Heart left ventricle (tissue), 16 donors: ENCODE measurements at regions not wholly inside any gene's neighbourhood (a gene's known extent, or its start where the extent isn't known, plus 50 kb on each side); places are given as distances from the start of the nearest gene placed in this dataset.
"Not testable (repeated sequence)": the region's sequence is repeated elsewhere in the genome, so short reads cannot be mapped to it uniquely, and the experiment has no call there.

Experiments
- ATAC-seq, 4 donors: fragments of 200-7000 bp; cut with Tn5 transposase; one replicate each; pipeline ENCODE4 v1.9.1; 2020 to 2022; ENCODE audit warnings: moderate library complexity in 4 of 4, mild to moderate bottlenecking in 3 of 4, moderate number of reproducible peaks in 1 of 4
- DNase-seq, 5 donors: peaks; one replicate each; pipeline ENCODE4 v3.0.0-alpha.2; 2020
- H3K27ac ChIP-seq, 12 donors: fragments of 200-600 bp; sonication (generic) in 4 of 12; one replicate each; pipeline versions ENCODE4 v1.5.0 to v1.8.0; 2016 to 2022; ENCODE audit warnings: mild to moderate bottlenecking in 2 of 12
- H3K27me3 ChIP-seq, 9 donors: fragments of 200-600 bp; sonication (generic) in 2 of 9; one replicate each; pipeline versions ENCODE4 v1.5.1 to v1.8.0; 2016 to 2022; ENCODE audit warnings: mild to moderate bottlenecking in 3 of 9
- H3K36me3 ChIP-seq, 9 donors: fragments of 200-600 bp; sonication (generic) in 2 of 9; one replicate each; pipeline versions ENCODE4 v1.5.0 to v1.8.0; 2018 to 2022; ENCODE audit warnings: mild to moderate bottlenecking in 2 of 9
- H3K4me1 ChIP-seq, 12 donors: fragments of 200-600 bp; sonication (generic) in 4 of 12; one replicate each; pipeline versions ENCODE4 v1.5.0 to v1.8.0; 2016 to 2022; ENCODE audit warnings: mild to moderate bottlenecking in 3 of 12
- H3K4me3 ChIP-seq, 12 donors: fragments of 200-600 bp; sonication (generic) in 4 of 12; one replicate each; pipeline versions ENCODE4 v1.5.0 to v1.8.0; 2017 to 2022; ENCODE audit warnings: mild to moderate bottlenecking in 9 of 12, moderate library complexity in 4 of 12
- H3K9me3 ChIP-seq, 12 donors: fragments of 200-600 bp; sonication (generic) in 4 of 12; one replicate each; pipeline versions ENCODE4 v1.5.0 to v1.8.0; 2016 to 2022; ENCODE audit warnings: mild to moderate bottlenecking in 1 of 12
- POLR2A ChIP-seq, 2 donors: fragments of 450-650 bp; IDR thresholded peaks; one replicate each; pipeline ENCODE4 v1.6.1; 2017; ENCODE audit warnings: antibody characterized with exemption in 2 of 2, mild to moderate bottlenecking in 2 of 2, moderate library complexity in 2 of 2
- WGBS, 4 donors: extraction: QIAGEN DNeasy Blood & Tissue Kit in 2 of 4; methylation state at CpG; one replicate each; pipeline versions ENCODE4 v1.1.5 to v1.1.7; 2013 to 2018; 5-methylcytosine and 5-hydroxymethylcytosine counted together
- intact Hi-C, 10 donors: fragments of 100-400 bp; cut with DNase I; formaldehyde crosslinking; loops; one replicate each; pipeline versions ENCODE4 v1.11.1 to v1.14.2; 2022
- TF ChIP-seq, protein P1 (sequence below), 12 donors: fragments of 200-600 bp; sonication (generic) in 4 of 12; IDR thresholded peaks; one replicate each; pipeline versions ENCODE4 v1.5.0 to v1.8.0; 2018 to 2022; ENCODE audit warnings: antibody characterized with exemption in 12 of 12, mild to moderate bottlenecking in 5 of 12
- donor health status: ischemic (EF 13 %, LVEDD 7.1; RV severe dilation, severe dysfunction).
- donor health status: healthy with polysubstance abuse.
- donor health status: DM: no; HTN: yes; CAD: no.
- donor health status: DM: no; HTN: no; CAD: no.
- donor health status: ischemic (EF 25% LVEDD 6.9; RV normal size, moderate dysfunction).
- donor health status: ischemic (EF 25% LVEDD 5.7; RV mildly dilated, moderate dysfunction).
- donor health status: healthy.
- donor health status: DM: yes; HTN: yes; CAD: no.
- donor health status: ischemic (EF 35%, LVEDD 5.7; RV mildly dilated, moderate dysfunction).
- donor health status: nonischemic (EF 11% LVEDD 7.7; RV severe dilation, severe dysfunction).
- donor health status: DM: yes; HTN: yes; CAD: no.
- donor health status: PGD.
- donor health status: ischemic (EF 29% LVEDD 5.4; RV normal size, mild dysfunction).
- donor health status: nonischemic (EF 23%, LVEDD 6.1; RV moderate dilation, normal function).

- Histone ChIP-seq H3K36me3 (no peaks in the 10 kb centered on the region), H3K27me3 (no peaks in the 10 kb centered on the region), H3K27ac (no peak overlapping the region), H3K4me1 (peaks cover 0 to 1% (median 0%) of the 10 kb centered on the region in 12 donors), H3K9me3 (no peaks in the 10 kb centered on the region), H3K4me3 (no peak overlapping the region)
- no peak for TF ChIP-seq POLR2A (IDR thresholded peaks at IDR 0.05)
- TF ChIP-seq, protein P1, sequence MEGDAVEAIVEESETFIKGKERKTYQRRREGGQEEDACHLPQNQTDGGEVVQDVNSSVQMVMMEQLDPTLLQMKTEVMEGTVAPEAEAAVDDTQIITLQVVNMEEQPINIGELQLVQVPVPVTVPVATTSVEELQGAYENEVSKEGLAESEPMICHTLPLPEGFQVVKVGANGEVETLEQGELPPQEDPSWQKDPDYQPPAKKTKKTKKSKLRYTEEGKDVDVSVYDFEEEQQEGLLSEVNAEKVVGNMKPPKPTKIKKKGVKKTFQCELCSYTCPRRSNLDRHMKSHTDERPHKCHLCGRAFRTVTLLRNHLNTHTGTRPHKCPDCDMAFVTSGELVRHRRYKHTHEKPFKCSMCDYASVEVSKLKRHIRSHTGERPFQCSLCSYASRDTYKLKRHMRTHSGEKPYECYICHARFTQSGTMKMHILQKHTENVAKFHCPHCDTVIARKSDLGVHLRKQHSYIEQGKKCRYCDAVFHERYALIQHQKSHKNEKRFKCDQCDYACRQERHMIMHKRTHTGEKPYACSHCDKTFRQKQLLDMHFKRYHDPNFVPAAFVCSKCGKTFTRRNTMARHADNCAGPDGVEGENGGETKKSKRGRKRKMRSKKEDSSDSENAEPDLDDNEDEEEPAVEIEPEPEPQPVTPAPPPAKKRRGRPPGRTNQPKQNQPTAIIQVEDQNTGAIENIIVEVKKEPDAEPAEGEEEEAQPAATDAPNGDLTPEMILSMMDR (IDR thresholded peaks at IDR 0.05): no peak
- no peak for ATAC-seq
- intact Hi-C loops: no loop called here
- 76 to 82% (median 80%) methylated on average over 2 of the region's 2 CpGs for WGBS, 4 donors
- DNase-seq: no peak
These were observed 251.5 kb upstream of the USP15 start for GRCh38 chr12:62008703-62009102.

- H3K27me3 ChIP-seq: no peaks in the 10 kb centered on the region
- no peaks in the 10 kb centered on the region for H3K36me3 ChIP-seq
- no peak for DNase-seq
- 91 to 94% (median 94%) methylated on average over 5 of the region's 5 CpGs for WGBS, 4 donors
- no peak for TF ChIP-seq POLR2A (IDR thresholded peaks at IDR 0.05)
- TF ChIP-seq, protein P1 (IDR thresholded peaks at IDR 0.05): no peak
- H3K27ac ChIP-seq: no peak overlapping the region
- H3K4me3 ChIP-seq: no peak overlapping the region
- ATAC-seq: no peak
- H3K4me1 ChIP-seq: no peaks in the 10 kb centered on the region
- intact Hi-C loops: no loop called here
- H3K9me3 ChIP-seq: no peaks in the 10 kb centered on the region
These were observed 250.8 kb upstream of the USP15 start for GRCh38 chr12:62009445-62009844.

DNA sequence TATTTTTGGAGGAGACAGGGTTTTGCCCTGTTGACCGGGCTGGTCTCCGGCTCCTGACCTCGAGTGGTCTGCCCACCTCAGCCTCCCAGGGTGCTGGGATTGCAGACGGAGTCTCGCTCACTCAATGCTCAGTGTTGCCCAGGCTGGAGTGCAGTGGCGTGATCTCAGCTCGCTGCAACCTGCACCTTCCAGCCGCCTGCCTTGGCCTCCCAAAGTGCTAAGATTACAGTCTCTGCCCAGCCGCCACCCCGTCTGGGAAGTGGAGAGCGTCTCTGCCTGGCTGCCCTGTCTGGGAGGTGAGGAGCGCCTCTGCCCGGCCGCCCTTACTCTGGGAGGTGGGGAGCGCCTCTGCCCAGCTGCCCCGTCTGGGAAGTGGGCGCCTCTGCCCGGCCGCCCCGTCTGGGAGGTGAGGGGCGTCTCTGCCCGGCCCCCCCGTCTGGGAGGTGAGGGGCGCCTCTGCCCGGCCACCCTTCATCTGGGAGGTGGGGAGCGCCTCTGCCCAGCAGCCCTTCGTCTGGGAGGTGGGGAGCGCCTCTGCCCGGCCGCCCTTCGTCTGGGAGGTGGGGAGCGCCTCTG is 249.8 kb upstream of the USP15 start:
- intact Hi-C loops, H3K4me1 ChIP-seq, H3K4me3 ChIP-seq, H3K36me3 ChIP-seq, H3K27ac ChIP-seq, H3K27me3 ChIP-seq, DNase-seq, ATAC-seq, H3K9me3 ChIP-seq: not testable (repeated sequence)
- WGBS, 4 donors: 93 to 98% (median 95%) methylated on average over 9 to 32 of the region's 32 CpGs

DNA sequence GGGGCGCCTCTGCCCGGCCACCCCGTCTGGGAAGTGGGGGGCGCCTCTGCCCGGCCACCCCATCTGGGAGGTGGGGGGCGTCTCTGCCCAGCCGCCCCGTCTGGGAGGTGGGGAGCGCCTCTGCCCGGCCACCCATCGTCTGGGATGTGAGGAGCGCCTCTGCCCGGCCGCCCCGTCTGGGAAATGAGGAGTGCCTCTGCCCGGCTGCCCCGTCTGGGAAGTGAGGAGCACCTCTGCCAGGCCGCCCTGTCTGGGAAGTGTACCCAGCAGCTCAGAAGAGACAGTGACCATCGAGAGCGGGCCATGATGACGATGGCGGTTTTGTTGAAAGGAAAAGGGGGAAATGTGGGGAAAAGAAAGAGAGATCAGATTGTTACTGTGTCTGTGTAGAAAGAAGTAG is 249.2 kb upstream of the USP15 start:
- H3K36me3 ChIP-seq, DNase-seq, H3K9me3 ChIP-seq, H3K4me1 ChIP-seq, ATAC-seq, H3K4me3 ChIP-seq, H3K27ac ChIP-seq, intact Hi-C loops, H3K27me3 ChIP-seq: not testable (repeated sequence)
- WGBS, 4 donors: 90 to 97% (median 95%) methylated on average over 8 to 22 of the region's 22 CpGs

GRCh38 chr12:62014330-62014729 is 245.9 kb upstream of the USP15 start:
- DNase-seq: no peak
- Histone ChIP-seq H3K4me1 (no peaks in the 10 kb centered on the region), H3K27me3 (no peaks in the 10 kb centered on the region), H3K9me3 (no peaks in the 10 kb centered on the region), H3K4me3 (no peak overlapping the region), H3K36me3 (no peaks in the 10 kb centered on the region), H3K27ac (no peak overlapping the region)
- no peak for TF ChIP-seq POLR2A (IDR thresholded peaks at IDR 0.05)
- TF ChIP-seq, protein P1 (IDR thresholded peaks at IDR 0.05): no peak
- ATAC-seq: no peak
- intact Hi-C loops: no loop called here
- 92 to 95% (median 94%) methylated on average over 8 of the region's 8 CpGs for WGBS, 4 donors
